Activated CD4-positive, alpha-beta memory T cell treated with anti-CD3 and anti-CD28 coated beads for 36 hours (primary cell): ENCODE measurements at regions not wholly inside any gene's neighbourhood (a gene's known extent, or its start where the extent isn't known, plus 50 kb on each side); places are given as distances from the start of the nearest gene placed in this dataset.
"Not testable (repeated sequence)": the region's sequence is repeated elsewhere in the genome, so short reads cannot be mapped to it uniquely, and the experiment has no call there.

Experiments used
- CTCF ChIA-PET: fragments of 350-600 bp; sonication (Branson Sonifier 250); formaldehyde crosslinking; loops from one replicate; lab custom pipeline; 2021; ENCODE audit warnings: antibody characterized with exemption, inconsistent platforms; lab: Charles Lee
- POLR2A ChIA-PET: fragments of 350-600 bp; sonication (Branson Sonifier 250); formaldehyde crosslinking; loops from one replicate; lab custom pipeline; 2021; ENCODE audit warnings: antibody characterized with exemption; lab: Charles Lee
- DNase-seq: peaks from one replicate; pipeline ENCODE4 v3.0.0-alpha.2; 2020
- H3K27ac Mint-ChIP-seq: one replicate; pipeline ENCODE4 v1.8.0; 2021; ENCODE audit warnings: mixed read lengths
- H3K27me3 Mint-ChIP-seq: one replicate; pipeline ENCODE4 v1.8.0; 2021; ENCODE audit warnings: mixed read lengths
- H3K36me3 Mint-ChIP-seq: one replicate; pipeline ENCODE4 v1.8.0; 2021; ENCODE audit warnings: mixed read lengths
- H3K4me1 Mint-ChIP-seq: one replicate; pipeline ENCODE4 v1.8.0; 2021; ENCODE audit warnings: low read depth, mixed read lengths
- H3K4me3 Mint-ChIP-seq: one replicate; pipeline ENCODE4 v1.8.0; 2021; ENCODE audit warnings: mild to moderate bottlenecking, mixed read lengths
- H3K9me3 Mint-ChIP-seq: one replicate; pipeline ENCODE4 v1.8.0; 2021; ENCODE audit warnings: mixed read lengths
- intact Hi-C: fragments of 100-400 bp; cut with micrococcal nuclease; formaldehyde crosslinking; loops from one replicate; pipeline ENCODE4 v1.15.1; 2023

- Mint-ChIP-seq H3K4me3 (no peak overlapping the region), H3K9me3 (no peaks in the 10 kb centered on the region), H3K27me3 (peaks cover 4% of the 10 kb centered on the region), H3K36me3 (no peaks in the 10 kb centered on the region), H3K27ac (no peak overlapping the region), H3K4me1 (no peaks in the 10 kb centered on the region)
- POLR2A ChIA-PET = no interaction called here
- no peak for DNase-seq
- intact Hi-C loops = no loop called here
- CTCF ChIA-PET = no interaction called here
Measured at GRCh38 chr19:28706693-28707092, 506.3 kb downstream of the UQCRFS1 start.

GRCh38 chr19:28705008-28705407 is 507.9 kb downstream of the UQCRFS1 start:
- Mint-ChIP-seq H3K4me1 (no peaks in the 10 kb centered on the region), H3K27ac (no peak overlapping the region), H3K9me3 (no peaks in the 10 kb centered on the region), H3K27me3 (peaks cover 4% of the 10 kb centered on the region), H3K4me3 (no peak overlapping the region), H3K36me3 (no peaks in the 10 kb centered on the region)
- ChIA-PET POLR2A (no interaction called here), CTCF (interaction anchor here (0.6 to 1.0 kb wide), 2 partner anchors 9 to 32 kb away, joined by 3 read pairs; no protein-coding TSS in a partner anchor)
- intact Hi-C loops = no loop called here
- DNase-seq = no peak

- no peak overlapping the region for H3K4me3 Mint-ChIP-seq
- H3K9me3 Mint-ChIP-seq = no peaks in the 10 kb centered on the region
- CTCF ChIA-PET = interaction anchor here (0.7 kb wide), 1 partner anchor 786 kb away, joined by 4 read pairs; no protein-coding TSS in a partner anchor
- intact Hi-C loops = no loop called here
- no peaks in the 10 kb centered on the region for H3K4me1 Mint-ChIP-seq
- H3K36me3 Mint-ChIP-seq = no peaks in the 10 kb centered on the region
- DNase-seq = no peak
- no peaks in the 10 kb centered on the region for H3K27me3 Mint-ChIP-seq
- no peak overlapping the region for H3K27ac Mint-ChIP-seq
- POLR2A ChIA-PET = no interaction called here
Measured at GRCh38 chr19:28703400-28703956, 509.5 kb downstream of the UQCRFS1 start.

GRCh38 chr19:28701491-28701890 is 511.5 kb downstream of the UQCRFS1 start:
- ChIA-PET POLR2A (no interaction called here), CTCF (no interaction called here)
- Mint-ChIP-seq H3K27me3 (no peaks in the 10 kb centered on the region), H3K36me3 (no peaks in the 10 kb centered on the region), H3K4me3 (no peak overlapping the region), H3K27ac (no peak overlapping the region), H3K9me3 (no peaks in the 10 kb centered on the region), H3K4me1 (no peaks in the 10 kb centered on the region)
- DNase-seq = no peak
- intact Hi-C loops = no loop called here

GRCh38 chr19:28700176-28700575 is 512.8 kb downstream of the UQCRFS1 start:
- H3K4me3 Mint-ChIP-seq = no peak overlapping the region
- DNase-seq = no peak
- POLR2A ChIA-PET = no interaction called here
- no peaks in the 10 kb centered on the region for H3K36me3 Mint-ChIP-seq
- no peak overlapping the region for H3K27ac Mint-ChIP-seq
- H3K27me3 Mint-ChIP-seq = no peaks in the 10 kb centered on the region
- H3K4me1 Mint-ChIP-seq = no peaks in the 10 kb centered on the region
- intact Hi-C loops = no loop called here
- CTCF ChIA-PET = no interaction called here
- H3K9me3 Mint-ChIP-seq = no peaks in the 10 kb centered on the region

GRCh38 chr19:28697308-28697707 is 515.6 kb downstream of the UQCRFS1 start:
- H3K4me3 Mint-ChIP-seq = no peak overlapping the region
- ChIA-PET CTCF (no interaction called here), POLR2A (no interaction called here)
- H3K27ac Mint-ChIP-seq = no peak overlapping the region
- no peak for DNase-seq
- no peaks in the 10 kb centered on the region for H3K36me3 Mint-ChIP-seq
- intact Hi-C loops = no loop called here
- no peaks in the 10 kb centered on the region for H3K27me3 Mint-ChIP-seq
- H3K4me1 Mint-ChIP-seq = no peaks in the 10 kb centered on the region
- H3K9me3 Mint-ChIP-seq = no peaks in the 10 kb centered on the region

- Mint-ChIP-seq H3K36me3 (no peaks in the 10 kb centered on the region), H3K27ac (no peak overlapping the region), H3K4me3 (no peak overlapping the region), H3K4me1 (no peaks in the 10 kb centered on the region), H3K9me3 (no peaks in the 10 kb centered on the region), H3K27me3 (no peaks in the 10 kb centered on the region)
- POLR2A ChIA-PET = no interaction called here
- DNase-seq = no peak
- CTCF ChIA-PET = no interaction called here
- intact Hi-C loops = no loop called here
Measured at GRCh38 chr19:28694812-28695211, 518.1 kb downstream of the UQCRFS1 start.

- Mint-ChIP-seq H3K9me3 (no peaks in the 10 kb centered on the region), H3K36me3 (no peaks in the 10 kb centered on the region), H3K4me1 (no peaks in the 10 kb centered on the region), H3K4me3 (no peak overlapping the region), H3K27ac (no peak overlapping the region), H3K27me3 (no peaks in the 10 kb centered on the region)
- no peak for DNase-seq
- intact Hi-C loops = no loop called here
- ChIA-PET CTCF (no interaction called here), POLR2A (no interaction called here)
Measured at GRCh38 chr19:28691683-28692082, 521.3 kb downstream of the UQCRFS1 start.

GRCh38 chr19:28689464-28689863 is 523.5 kb downstream of the UQCRFS1 start:
- POLR2A ChIA-PET, CTCF ChIA-PET, H3K36me3 Mint-ChIP-seq: not testable (repeated sequence)

GRCh38 chr19:28687296-28687695 is 525.7 kb downstream of the UQCRFS1 start:
- DNase-seq = no peak
- Mint-ChIP-seq H3K36me3 (no peaks in the 10 kb centered on the region), H3K4me1 (no peaks in the 10 kb centered on the region), H3K9me3 (peaks cover 3% of the 10 kb centered on the region), H3K27me3 (no peaks in the 10 kb centered on the region), H3K27ac (no peak overlapping the region), H3K4me3 (no peak overlapping the region)
- CTCF ChIA-PET = no interaction called here
- POLR2A ChIA-PET = no interaction called here
- intact Hi-C loops = no loop called here

More at GRCh38 chr19:28689464-28689863, 523.5 kb downstream of the UQCRFS1 start:
- H3K4me3 Mint-ChIP-seq, intact Hi-C loops, H3K27me3 Mint-ChIP-seq, H3K27ac Mint-ChIP-seq, H3K9me3 Mint-ChIP-seq, H3K4me1 Mint-ChIP-seq, DNase-seq: not testable (repeated sequence)

GRCh38 chr19:28686756-28687155 is 526.2 kb downstream of the UQCRFS1 start:
- Mint-ChIP-seq H3K4me3 (no peak overlapping the region), H3K36me3 (no peaks in the 10 kb centered on the region), H3K27ac (no peak overlapping the region), H3K4me1 (no peaks in the 10 kb centered on the region), H3K9me3 (peaks cover 3% of the 10 kb centered on the region), H3K27me3 (no peaks in the 10 kb centered on the region)
- ChIA-PET POLR2A (no interaction called here), CTCF (no interaction called here)
- intact Hi-C loops = no loop called here
- no peak for DNase-seq

GRCh38 chr19:28685802-28686201 is 527.1 kb downstream of the UQCRFS1 start:
- intact Hi-C loops = no loop called here
- CTCF ChIA-PET = no interaction called here
- Mint-ChIP-seq H3K4me1 (no peaks in the 10 kb centered on the region), H3K9me3 (peaks cover 3% of the 10 kb centered on the region), H3K27ac (no peak overlapping the region), H3K4me3 (no peak overlapping the region), H3K36me3 (no peaks in the 10 kb centered on the region), H3K27me3 (no peaks in the 10 kb centered on the region)
- POLR2A ChIA-PET = no interaction called here
- DNase-seq = no peak

GRCh38 chr19:28685077-28685476 is 527.9 kb downstream of the UQCRFS1 start:
- DNase-seq, H3K36me3 Mint-ChIP-seq, H3K4me1 Mint-ChIP-seq, POLR2A ChIA-PET, H3K9me3 Mint-ChIP-seq, H3K27ac Mint-ChIP-seq, H3K4me3 Mint-ChIP-seq, intact Hi-C loops, CTCF ChIA-PET, H3K27me3 Mint-ChIP-seq: not testable (repeated sequence)
